Neuronal stem cell (in vitro differentiated cells): ENCODE measurements at regions not wholly inside any gene's neighbourhood (a gene's known extent, or its start where the extent isn't known, plus 50 kb on each side); places are given as distances from the start of the nearest gene placed in this dataset.

Experiments used
- DNase-seq: peaks from one replicate; pipeline ENCODE4 v3.0.0-alpha.2; 2013; ENCODE audit warnings: low spot score
- H2AFZ ChIP-seq: one replicate; pipeline ENCODE4 v1.6.1; 2013; ENCODE audit warnings: mild to moderate bottlenecking, low read length, inconsistent platforms
- H2AK5ac ChIP-seq: 2 replicates; pipeline ENCODE4 v1.6.1; 2013; ENCODE audit warnings: low read depth, mild to moderate bottlenecking, inconsistent platforms, low read length, moderate library complexity, mixed read lengths
- H2BK120ac ChIP-seq: 2 replicates; pipeline ENCODE4 v1.6.1; 2013; ENCODE audit warnings: low read depth, mild to moderate bottlenecking, inconsistent platforms, low read length, moderate library complexity, mixed read lengths
- H2BK12ac ChIP-seq: one replicate; pipeline ENCODE4 v1.6.1; 2013; ENCODE audit warnings: low read length, inconsistent platforms
- H2BK15ac ChIP-seq: 2 replicates; pipeline ENCODE4 v1.6.1; 2013; ENCODE audit warnings: mild to moderate bottlenecking, low read length, inconsistent platforms, mixed read lengths
- H2BK5ac ChIP-seq: one replicate; pipeline ENCODE4 v1.6.1; 2013; ENCODE audit warnings: inconsistent platforms, mild to moderate bottlenecking, low read length, moderate library complexity
- H3K14ac ChIP-seq: one replicate; pipeline ENCODE4 v1.6.1; 2013; ENCODE audit warnings: low read length, inconsistent platforms
- H3K18ac ChIP-seq: 2 replicates; pipeline ENCODE4 v1.6.1; 2013; ENCODE audit warnings: low read length, inconsistent platforms
- H3K23ac ChIP-seq: 2 replicates; pipeline ENCODE4 v1.6.1; 2013; ENCODE audit warnings: low read depth, mild to moderate bottlenecking, mixed read lengths, low read length, inconsistent platforms; ENCODE audit not compliant: poor library complexity
- H3K27ac ChIP-seq: replicated peaks from 3 replicates; pipeline ENCODE4 v1.5.1; 2013; ENCODE audit warnings: low read length, inconsistent platforms
- H3K27me3 ChIP-seq, 3 experiments: 2 replicates each; pipeline ENCODE4 v1.6.1; 2013; ENCODE audit warnings: low read length in 3 of 3, mild to moderate bottlenecking in 2 of 3, inconsistent platforms in 1 of 3, low read depth in 1 of 3, mixed read lengths in 1 of 3, moderate library complexity in 1 of 3; ENCODE audit not compliant: control insufficient read depth in 3 of 3, insufficient read depth in 3 of 3
- H3K36me3 ChIP-seq, 2 donors: replicated peaks in 1 of 2; 2 replicates each; pipeline ENCODE4 v1.6.1; 2013; ENCODE audit warnings: low read length in 2 of 2; ENCODE audit not compliant: control insufficient read depth in 2 of 2, insufficient read depth in 2 of 2
- H3K4ac ChIP-seq: 2 replicates; pipeline ENCODE4 v1.6.1; 2013; ENCODE audit warnings: inconsistent platforms, mild to moderate bottlenecking, low read length, moderate library complexity
- H3K4me1 ChIP-seq, 2 donors: 1 replicate in 1 of 2; 2 replicates in 1 of 2; pipeline ENCODE4 v1.6.1; 2013; ENCODE audit warnings: low read length in 2 of 2, low read depth in 1 of 2; ENCODE audit not compliant: control insufficient read depth in 2 of 2, insufficient read depth in 1 of 2
- H3K4me2 ChIP-seq: one replicate; pipeline ENCODE4 v1.6.1; 2013; ENCODE audit warnings: mild to moderate bottlenecking, low read length, inconsistent platforms; ENCODE audit not compliant: insufficient read depth, poor library complexity, severe bottlenecking
- H3K4me3 ChIP-seq, 2 donors: 2 replicates each; pipeline ENCODE4 v1.5.1; 2013; ENCODE audit warnings: low read length in 2 of 2, mild to moderate bottlenecking in 2 of 2, inconsistent platforms in 1 of 2, moderate library complexity in 1 of 2
- H3K79me1 ChIP-seq: one replicate; pipeline ENCODE4 v1.6.1; 2013; ENCODE audit warnings: low read depth, mild to moderate bottlenecking, inconsistent platforms, low read length, moderate library complexity
- H3K9ac ChIP-seq: one replicate; pipeline ENCODE4 v1.6.1; 2013; ENCODE audit warnings: mild to moderate bottlenecking, low read depth, low read length, inconsistent platforms; ENCODE audit not compliant: poor library complexity
- H3K9me3 ChIP-seq, 2 donors: replicated peaks in 1 of 2; 2 replicates each; pipeline versions ENCODE3 to v1.6.1; 2013; ENCODE audit warnings: low read length in 2 of 2, mild to moderate bottlenecking in 2 of 2, inconsistent platforms in 1 of 2, low read depth in 1 of 2, mixed read lengths in 1 of 2, moderate library complexity in 1 of 2; ENCODE audit not compliant: control insufficient read depth in 2 of 2, insufficient read depth in 1 of 2
- H4K8ac ChIP-seq: one replicate; pipeline ENCODE4 v1.6.1; 2013; ENCODE audit warnings: low read depth, mild to moderate bottlenecking, inconsistent platforms, low read length, moderate library complexity
- H4K91ac ChIP-seq: one replicate; pipeline ENCODE4 v1.6.1; 2013; ENCODE audit warnings: low read length, low read depth, mild to moderate bottlenecking, inconsistent platforms; ENCODE audit not compliant: poor library complexity
- WGBS, 2 donors: extraction: QIAGEN DNeasy Blood & Tissue Kit; methylation state at CpG; one replicate each; pipeline ENCODE4 v1.1.7; 2013; ENCODE audit warnings: missing lambda C conversion rate in 2 of 2, mixed read lengths in 1 of 2; ENCODE audit not compliant: insufficient read length in 2 of 2, insufficient replicate concordance in 1 of 2; ENCODE audit errors: extremely low coverage in 2 of 2; 5-methylcytosine and 5-hydroxymethylcytosine counted together

DNA sequence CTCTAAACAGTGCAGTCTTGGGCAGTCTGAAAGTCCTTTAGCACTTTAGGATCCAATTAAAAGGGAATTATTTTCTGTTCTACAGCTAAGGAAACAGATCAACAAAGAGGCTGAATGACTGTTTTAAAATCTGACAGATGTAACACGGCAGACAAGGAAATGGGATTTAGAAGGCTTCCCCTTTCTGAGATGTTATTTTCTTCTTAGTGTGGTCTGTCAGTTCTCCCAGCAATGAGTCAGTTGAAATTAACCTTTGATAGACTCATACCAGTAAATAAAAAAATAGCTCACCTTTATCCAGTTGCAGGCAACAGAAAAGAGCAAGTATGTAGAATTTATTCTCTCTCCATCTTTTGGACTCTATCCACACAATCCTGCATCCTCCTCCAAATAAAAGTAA lies 98.1 kb downstream of the NEDD1 start:
- H4K8ac ChIP-seq: no peak overlapping the region
- H4K91ac ChIP-seq: no peak overlapping the region
- no peak overlapping the region for H3K4me3 ChIP-seq
- peaks cover 6 to 14% of the 10 kb centered on the region in 2 donors for H3K4me1 ChIP-seq
- H3K79me1 ChIP-seq: no peaks in the 10 kb centered on the region
- no peaks in the 10 kb centered on the region for H3K9me3 ChIP-seq
- H3K27me3 ChIP-seq: no peaks in the 10 kb centered on the region
- no peak overlapping the region for H2BK120ac ChIP-seq
- H3K9ac ChIP-seq: no peak overlapping the region
- H2AFZ ChIP-seq: peak overlapping the region; percentile 55
- no peak overlapping the region for H2BK15ac ChIP-seq
- H3K4me2 ChIP-seq: no peak overlapping the region
- no peak overlapping the region for H2AK5ac ChIP-seq
- no peak overlapping the region for H3K14ac ChIP-seq
- no peak for DNase-seq
- H3K23ac ChIP-seq: no peak overlapping the region
- H3K4ac ChIP-seq: no peak overlapping the region
- no peak overlapping the region for H2BK5ac ChIP-seq
- H2BK12ac ChIP-seq: no peak overlapping the region
- no CpG with 5 or more reads among the region's 1 CpG for WGBS, 2 donors
- H3K36me3 ChIP-seq: no peaks in the 10 kb centered on the region
- no peak overlapping the region for H3K18ac ChIP-seq
- peak overlapping the region; percentile 44 for H3K27ac ChIP-seq

DNA sequence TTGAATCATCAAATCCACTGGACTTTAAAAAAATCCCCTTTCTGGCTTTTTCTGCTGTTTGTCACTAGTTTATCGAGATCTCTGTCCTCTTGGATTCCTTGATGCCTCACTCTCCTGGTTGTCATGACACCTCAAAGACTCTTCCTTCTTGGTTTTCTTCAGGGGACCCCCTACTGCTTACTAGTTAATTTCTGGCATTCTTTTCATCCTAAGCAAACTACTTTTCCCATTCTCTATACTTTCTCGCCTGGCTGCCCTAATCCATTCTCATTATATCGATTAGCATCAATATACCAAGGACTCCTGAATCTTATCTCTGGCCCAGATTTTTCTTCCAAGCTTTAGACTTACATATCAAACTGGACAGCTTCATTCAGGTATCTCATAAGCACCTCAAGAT lies 98.6 kb downstream of the NEDD1 start:
- Histone ChIP-seq H3K27ac (peak overlapping the region; percentile 44), H4K8ac (no peak overlapping the region), H3K36me3 (no peaks in the 10 kb centered on the region), H3K4me3 (no peak overlapping the region), H2BK120ac (no peak overlapping the region), H3K18ac (no peak overlapping the region), H2BK12ac (no peak overlapping the region), H3K4me2 (no peak overlapping the region), H2AFZ (no peak overlapping the region), H3K4ac (no peak overlapping the region), H3K79me1 (no peaks in the 10 kb centered on the region), H4K91ac (no peak overlapping the region), H3K14ac (no peak overlapping the region), H3K9ac (no peak overlapping the region), H2AK5ac (no peak overlapping the region), H3K27me3 (no peaks in the 10 kb centered on the region), H3K4me1 (peaks cover 6 to 14% of the 10 kb centered on the region in 2 donors), H2BK15ac (no peak overlapping the region), H3K23ac (no peak overlapping the region), H2BK5ac (no peak overlapping the region), H3K9me3 (no peaks in the 10 kb centered on the region)
- DNase-seq: peak; percentile 52
- no CpG with 5 or more reads among the region's 3 CpGs for WGBS, 2 donors

- no peak overlapping the region for H3K14ac ChIP-seq
- no CpG with 5 or more reads among the region's 2 CpGs for WGBS, 2 donors
- H2AK5ac ChIP-seq: no peak overlapping the region
- H3K4me2 ChIP-seq: no peak overlapping the region
- H3K4me3 ChIP-seq: no peak overlapping the region
- H3K9me3 ChIP-seq: no peaks in the 10 kb centered on the region
- H3K4me1 ChIP-seq: peaks cover 6 to 14% of the 10 kb centered on the region in 2 donors
- H2BK15ac ChIP-seq: no peak overlapping the region
- DNase-seq: no peak
- no peak overlapping the region for H2BK5ac ChIP-seq
- no peaks in the 10 kb centered on the region for H3K27me3 ChIP-seq
- no peak overlapping the region for H3K18ac ChIP-seq
- H3K27ac ChIP-seq: no peak overlapping the region
- no peak overlapping the region for H2BK12ac ChIP-seq
- no peak overlapping the region for H3K23ac ChIP-seq
- H2BK120ac ChIP-seq: no peak overlapping the region
- no peak overlapping the region for H2AFZ ChIP-seq
- no peaks in the 10 kb centered on the region for H3K79me1 ChIP-seq
- H3K36me3 ChIP-seq: no peaks in the 10 kb centered on the region
- H4K91ac ChIP-seq: no peak overlapping the region
- no peak overlapping the region for H3K9ac ChIP-seq
- H4K8ac ChIP-seq: no peak overlapping the region
- H3K4ac ChIP-seq: no peak overlapping the region
Observed at GRCh38 chr12:97006585-97006984, 99.5 kb downstream of the NEDD1 start.

DNA sequence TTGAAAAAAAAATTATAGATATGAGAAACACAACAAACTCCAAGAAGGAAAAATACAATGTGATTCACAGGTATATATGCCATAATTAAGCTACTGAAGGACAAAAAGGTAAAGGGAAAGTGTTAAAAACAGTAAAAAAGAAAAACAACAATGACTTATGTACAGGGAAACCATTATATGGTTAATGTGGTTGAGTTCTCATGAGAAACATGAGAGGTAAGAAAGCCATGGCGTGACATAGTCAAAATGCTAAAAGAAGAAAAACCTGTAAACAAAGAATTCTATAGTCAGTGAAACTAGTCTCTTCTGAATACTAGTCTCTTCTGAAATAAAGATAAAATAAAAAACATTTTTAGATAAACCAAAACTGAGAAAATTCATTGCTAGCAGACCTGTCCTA lies 109.1 kb downstream of the NEDD1 start:
- H2AFZ ChIP-seq: no peak overlapping the region

More for the DNA sequence above, 109.1 kb downstream of the NEDD1 start:
- H3K4me3 ChIP-seq: no peak overlapping the region
- no peak overlapping the region for H3K4ac ChIP-seq
- H4K8ac ChIP-seq: no peak overlapping the region
- H2AK5ac ChIP-seq: no peak overlapping the region
- WGBS, 2 donors: no CpG with 5 or more reads among the region's 1 CpG
- H3K4me1 ChIP-seq: no peaks in the 10 kb centered on the region
- no peak overlapping the region for H3K27ac ChIP-seq
- H2BK5ac ChIP-seq: no peak overlapping the region
- H2BK120ac ChIP-seq: no peak overlapping the region
- H3K79me1 ChIP-seq: no peaks in the 10 kb centered on the region
- H4K91ac ChIP-seq: no peak overlapping the region
- no peak for DNase-seq
- H3K4me2 ChIP-seq: no peak overlapping the region
- H3K9me3 ChIP-seq: peaks cover 3 to 20% of the 10 kb centered on the region in 2 donors
- H2BK15ac ChIP-seq: no peak overlapping the region
- H3K14ac ChIP-seq: no peak overlapping the region
- no peak overlapping the region for H2BK12ac ChIP-seq
- no peak overlapping the region for H3K18ac ChIP-seq
- no peaks in the 10 kb centered on the region for H3K36me3 ChIP-seq
- H3K9ac ChIP-seq: no peak overlapping the region
- no peak overlapping the region for H3K23ac ChIP-seq
- H3K27me3 ChIP-seq: no peaks in the 10 kb centered on the region
